SK-N-SH (cell line): ENCODE measurements at regions not wholly inside any gene's neighbourhood (a gene's known extent, or its start where the extent isn't known, plus 50 kb on each side); places are given as distances from the start of the nearest gene placed in this dataset.

ENCODE experiments used
- CTCF ChIA-PET: fragments of 300-600, 350-600 bp; formaldehyde crosslinking; extraction: SDS; loops from one replicate; lab custom pipeline; 2021; lab: Yijun Ruan, JAX
- POLR2A ChIA-PET: fragments of 350-600 bp; sonication (Branson Sonifier 250); formaldehyde crosslinking; extraction: SDS; loops from one replicate; lab custom pipeline; 2020; ENCODE audit warnings: antibody characterized with exemption, inconsistent platforms; lab: Yijun Ruan, JAX
- DNase-seq: peaks from one replicate; pipeline ENCODE4 v3.0.0; 2012
- H2AFZ ChIP-seq: fragments of 200-600 bp; sonication (generic); 2 replicates; pipeline ENCODE4 v1.8.1; 2016; ENCODE audit warnings: antibody characterized with exemption, mild to moderate bottlenecking, low read depth
- H3F3A ChIP-seq: fragments of 200-600 bp; sonication (generic); replicated peaks from 2 replicates; pipeline ENCODE3; 2016; ENCODE audit warnings: antibody characterized with exemption, mild to moderate bottlenecking; ENCODE audit not compliant: insufficient read depth
- H3K27ac ChIP-seq, 2 experiments: fragments of 200-500 bp in 1 of 2; fragments of 200-600 bp in 1 of 2; sonication (Bioruptor generic) in 1 of 2; sonication (generic), shearing (Covaris generic) in 1 of 2; 2 replicates each; pipeline versions ENCODE4 v1.5.1 to v1.6.1; 2014 to 2016; ENCODE audit warnings: low read depth in 2 of 2, inconsistent platforms in 1 of 2, low read length in 1 of 2, mild to moderate bottlenecking in 1 of 2, mixed read lengths in 1 of 2
- H3K27me3 ChIP-seq: fragments of 200-600 bp; sonication (generic), shearing (Covaris generic); 2 replicates; pipeline ENCODE4 v1.6.1; 2016; ENCODE audit warnings: mixed run types; ENCODE audit not compliant: insufficient read depth
- H3K36me3 ChIP-seq, 2 experiments: fragments of 200-500 bp in 1 of 2; fragments of 200-600 bp in 1 of 2; sonication (Bioruptor generic) in 1 of 2; sonication (generic) in 1 of 2; replicated peaks in 1 of 2; 2 replicates each; pipeline versions ENCODE3 to v1.5.1; 2014 to 2016; ENCODE audit warnings: low read length in 1 of 2, mild to moderate bottlenecking in 1 of 2; ENCODE audit not compliant: insufficient read depth in 2 of 2, control insufficient read depth in 1 of 2
- H3K4me1 ChIP-seq, 2 experiments: fragments of 200-500 bp in 1 of 2; fragments of 200-600 bp in 1 of 2; sonication (Bioruptor generic) in 1 of 2; sonication (generic), shearing (Covaris generic) in 1 of 2; 2 replicates each; pipeline versions ENCODE4 v1.5.1 to v1.6.1; 2014 to 2016; ENCODE audit warnings: low read depth in 1 of 2, low read length in 1 of 2, mixed run types in 1 of 2; ENCODE audit not compliant: insufficient read depth in 2 of 2, control insufficient read depth in 1 of 2
- H3K4me2 ChIP-seq: fragments of 200-600 bp; sonication (generic), shearing (Covaris generic); 2 replicates; pipeline ENCODE4 v1.6.1; 2017; ENCODE audit warnings: mixed run types
- H3K4me3 ChIP-seq, 2 experiments: fragments of 200-500 bp in 1 of 2; fragments of 200-600 bp in 1 of 2; sonication (Bioruptor generic) in 1 of 2; sonication (generic), shearing (Covaris generic) in 1 of 2; 2 replicates each; pipeline versions ENCODE4 v1.5.1 to v1.8.1; 2014 to 2016; ENCODE audit warnings: low read depth in 2 of 2, inconsistent platforms in 1 of 2, low read length in 1 of 2, mild to moderate bottlenecking in 1 of 2, mixed read lengths in 1 of 2, moderate library complexity in 1 of 2
- H3K79me2 ChIP-seq: fragments of 200-600 bp; sonication (generic); 2 replicates; pipeline ENCODE4 v1.8.1; 2017; ENCODE audit warnings: mild to moderate bottlenecking; ENCODE audit not compliant: insufficient read depth
- H3K9ac ChIP-seq: fragments of 200-600 bp; sonication (generic); 2 replicates; pipeline ENCODE4 v1.6.1; 2017; ENCODE audit warnings: mixed run types
- H3K9me2 ChIP-seq: fragments of 200-600 bp; sonication (generic); 2 replicates; pipeline ENCODE4 v1.6.1; 2017; ENCODE audit warnings: mixed run types
- H3K9me3 ChIP-seq: fragments of 200-600 bp; sonication (generic); 2 replicates; pipeline ENCODE4 v1.6.1; 2017; ENCODE audit warnings: mixed run types, mild to moderate bottlenecking, moderate library complexity
- H4K20me1 ChIP-seq: fragments of 200-600 bp; sonication (generic); 2 replicates; pipeline ENCODE4 v1.6.1; 2017; ENCODE audit warnings: mild to moderate bottlenecking, mixed run types; ENCODE audit not compliant: insufficient read depth
- CHD2 ChIP-seq: fragments of 150-350 bp; IDR thresholded peaks from 2 replicates; pipeline ENCODE4 v1.6.1; 2018; ENCODE audit warnings: low read length; ENCODE audit not compliant: partially characterized antibody
- FOSL2 ChIP-seq: IDR thresholded peaks from 2 replicates; pipeline ENCODE4 v1.4.0; 2012; ENCODE audit warnings: low read depth, mild to moderate bottlenecking, moderate library complexity, borderline replicate concordance
- FOXJ3 ChIP-seq: sonication (generic); formaldehyde crosslinking; IDR thresholded peaks from 2 replicates; pipeline ENCODE4 v1.5.1; 2020; ENCODE audit warnings: mild to moderate bottlenecking, missing genetic modification reagents
- FOXM1 ChIP-seq: IDR thresholded peaks from 2 replicates; pipeline ENCODE4 v1.4.0; 2012; ENCODE audit warnings: low read depth, mild to moderate bottlenecking
- IRF3 ChIP-seq: fragments of 150-350 bp; IDR thresholded peaks from 2 replicates; pipeline ENCODE4 v1.6.1; 2016; ENCODE audit warnings: mild to moderate bottlenecking, low read depth, low read length
- JUND ChIP-seq: IDR thresholded peaks from 2 replicates; pipeline ENCODE4 v1.4.0; 2012
- MEF2A ChIP-seq: IDR thresholded peaks from 2 replicates; pipeline ENCODE4 v1.4.0; 2012; ENCODE audit warnings: low read depth, borderline replicate concordance
- NFIC ChIP-seq: IDR thresholded peaks from 2 replicates; pipeline ENCODE4 v1.4.0; 2012; ENCODE audit warnings: borderline replicate concordance
- NRF1 ChIP-seq: IDR thresholded peaks from 2 replicates; pipeline ENCODE4 v1.6.1; 2012; ENCODE audit warnings: low read depth, mild to moderate bottlenecking, low read length
- PBX3 ChIP-seq: IDR thresholded peaks from 2 replicates; pipeline ENCODE4; 2012
- RCOR1 ChIP-seq: fragments of 150-350 bp; IDR thresholded peaks from 2 replicates; pipeline ENCODE4 v1.6.1; 2017; ENCODE audit warnings: antibody characterized with exemption, low read length
- SIN3A ChIP-seq: IDR thresholded peaks from 2 replicates; pipeline ENCODE4 v1.6.1; 2012; ENCODE audit warnings: low read depth, mild to moderate bottlenecking, low read length, moderate library complexity, borderline replicate concordance
- TAF1 ChIP-seq: IDR thresholded peaks from 2 replicates; pipeline ENCODE4 v1.6.1; 2012; ENCODE audit warnings: low read depth, mild to moderate bottlenecking, low read length, moderate library complexity, borderline replicate concordance
- USF2 ChIP-seq: fragments of 150-350 bp; IDR thresholded peaks from 2 replicates; pipeline ENCODE4 v1.6.1; 2017; ENCODE audit warnings: antibody characterized with exemption, low read length, low read depth, borderline replicate concordance
- YY1 ChIP-seq: IDR thresholded peaks from 2 replicates; pipeline ENCODE4 v1.4.0; 2012; ENCODE audit warnings: low read depth, mild to moderate bottlenecking
- WGBS: methylation state at CpG from one replicate; pipeline ENCODE4 v1.1.6; 2017; ENCODE audit warnings: low lambda C conversion rate; 5-methylcytosine and 5-hydroxymethylcytosine counted together
- TF ChIP-seq, protein P1 (sequence below): IDR thresholded peaks from 2 replicates; pipeline ENCODE4 v1.6.1; 2012; ENCODE audit warnings: mild to moderate bottlenecking, low read depth, low read length, moderate library complexity
- TF ChIP-seq, protein P2 (sequence below): IDR thresholded peaks from 2 replicates; pipeline ENCODE4 v1.4.0; 2012; ENCODE audit warnings: low read depth, borderline replicate concordance

GRCh38 chr21:9758141-9758540, 763.2 kb upstream of the TPTE start:
- no peak overlapping the region for H2AFZ ChIP-seq
- no peaks in the 10 kb centered on the region for H3F3A ChIP-seq
- no peaks in the 10 kb centered on the region for H4K20me1 ChIP-seq
- CTCF ChIA-PET: no interaction called here
- H3K27ac ChIP-seq: no peak overlapping the region
- H3K9me3 ChIP-seq: no peaks in the 10 kb centered on the region
- H3K9me2 ChIP-seq: no peaks in the 10 kb centered on the region
- H3K36me3 ChIP-seq: no peaks in the 10 kb centered on the region
- no peaks in the 10 kb centered on the region for H3K79me2 ChIP-seq
- no peak for DNase-seq
- no peak overlapping the region for H3K4me2 ChIP-seq
- TF ChIP-seq TAF1 (no peak), NFIC (no peak)
- TF ChIP-seq, protein P1, sequence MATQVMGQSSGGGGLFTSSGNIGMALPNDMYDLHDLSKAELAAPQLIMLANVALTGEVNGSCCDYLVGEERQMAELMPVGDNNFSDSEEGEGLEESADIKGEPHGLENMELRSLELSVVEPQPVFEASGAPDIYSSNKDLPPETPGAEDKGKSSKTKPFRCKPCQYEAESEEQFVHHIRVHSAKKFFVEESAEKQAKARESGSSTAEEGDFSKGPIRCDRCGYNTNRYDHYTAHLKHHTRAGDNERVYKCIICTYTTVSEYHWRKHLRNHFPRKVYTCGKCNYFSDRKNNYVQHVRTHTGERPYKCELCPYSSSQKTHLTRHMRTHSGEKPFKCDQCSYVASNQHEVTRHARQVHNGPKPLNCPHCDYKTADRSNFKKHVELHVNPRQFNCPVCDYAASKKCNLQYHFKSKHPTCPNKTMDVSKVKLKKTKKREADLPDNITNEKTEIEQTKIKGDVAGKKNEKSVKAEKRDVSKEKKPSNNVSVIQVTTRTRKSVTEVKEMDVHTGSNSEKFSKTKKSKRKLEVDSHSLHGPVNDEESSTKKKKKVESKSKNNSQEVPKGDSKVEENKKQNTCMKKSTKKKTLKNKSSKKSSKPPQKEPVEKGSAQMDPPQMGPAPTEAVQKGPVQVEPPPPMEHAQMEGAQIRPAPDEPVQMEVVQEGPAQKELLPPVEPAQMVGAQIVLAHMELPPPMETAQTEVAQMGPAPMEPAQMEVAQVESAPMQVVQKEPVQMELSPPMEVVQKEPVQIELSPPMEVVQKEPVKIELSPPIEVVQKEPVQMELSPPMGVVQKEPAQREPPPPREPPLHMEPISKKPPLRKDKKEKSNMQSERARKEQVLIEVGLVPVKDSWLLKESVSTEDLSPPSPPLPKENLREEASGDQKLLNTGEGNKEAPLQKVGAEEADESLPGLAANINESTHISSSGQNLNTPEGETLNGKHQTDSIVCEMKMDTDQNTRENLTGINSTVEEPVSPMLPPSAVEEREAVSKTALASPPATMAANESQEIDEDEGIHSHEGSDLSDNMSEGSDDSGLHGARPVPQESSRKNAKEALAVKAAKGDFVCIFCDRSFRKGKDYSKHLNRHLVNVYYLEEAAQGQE: no peak
- no peaks in the 10 kb centered on the region for H3K4me1 ChIP-seq
- no peak overlapping the region for H3K9ac ChIP-seq
- POLR2A ChIA-PET: no interaction called here
- WGBS: under 1% methylated on average over 6 of the region's 6 CpGs
- H3K4me3 ChIP-seq: no peak overlapping the region
- H3K27me3 ChIP-seq: peaks cover 57% of the 10 kb centered on the region

DNA sequence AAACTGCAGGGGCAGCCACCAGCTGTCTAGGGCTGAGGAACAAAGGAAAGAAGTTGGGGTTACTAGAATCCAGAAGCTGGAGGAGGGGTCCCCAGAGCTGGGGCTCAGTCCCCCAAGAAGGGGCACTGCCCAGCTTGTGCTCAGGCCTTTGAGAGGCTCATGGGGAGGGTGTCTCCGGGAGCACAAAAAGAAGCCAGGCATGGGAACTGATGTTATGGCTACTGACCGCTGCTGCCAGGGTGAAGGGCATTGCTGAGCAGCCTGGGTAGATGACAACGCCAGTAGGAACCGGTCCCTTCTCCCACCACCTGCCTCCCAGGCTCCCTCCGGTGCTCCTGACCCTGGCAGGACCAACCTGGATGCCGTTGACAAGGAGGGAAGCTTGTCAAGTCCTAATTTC, 762.5 kb upstream of the TPTE start:
- Histone ChIP-seq H3K79me2 (no peaks in the 10 kb centered on the region), H3K36me3 (no peaks in the 10 kb centered on the region), H3K9ac (no peak overlapping the region), H3K4me1 (no peaks in the 10 kb centered on the region), H3K9me3 (no peaks in the 10 kb centered on the region), H4K20me1 (no peaks in the 10 kb centered on the region), H3K4me2 (no peak overlapping the region), H2AFZ (no peak overlapping the region), H3F3A (no peaks in the 10 kb centered on the region), H3K9me2 (no peaks in the 10 kb centered on the region), H3K4me3 (no peak overlapping the region), H3K27me3 (peaks cover 56% of the 10 kb centered on the region), H3K27ac (no peak overlapping the region)
- no peak for DNase-seq
- POLR2A ChIA-PET: no interaction called here
- CTCF ChIA-PET: no interaction called here
- 0% methylated on average over 6 of the region's 6 CpGs for WGBS
- no peak for TF ChIP-seq USF2
- TF ChIP-seq MEF2A: no peak
- no peak for TF ChIP-seq CHD2
- TF ChIP-seq, protein P2, sequence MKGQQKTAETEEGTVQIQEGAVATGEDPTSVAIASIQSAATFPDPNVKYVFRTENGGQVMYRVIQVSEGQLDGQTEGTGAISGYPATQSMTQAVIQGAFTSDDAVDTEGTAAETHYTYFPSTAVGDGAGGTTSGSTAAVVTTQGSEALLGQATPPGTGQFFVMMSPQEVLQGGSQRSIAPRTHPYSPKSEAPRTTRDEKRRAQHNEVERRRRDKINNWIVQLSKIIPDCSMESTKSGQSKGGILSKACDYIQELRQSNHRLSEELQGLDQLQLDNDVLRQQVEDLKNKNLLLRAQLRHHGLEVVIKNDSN: no peak
- TF ChIP-seq SIN3A: no peak
- TF ChIP-seq FOXJ3 (CRISPR knock-in tag): no peak
- TF ChIP-seq FOXM1: no peak
- TF ChIP-seq PBX3: no peak
- no peak for TF ChIP-seq FOSL2
- TF ChIP-seq, protein P1: no peak
- no peak for TF ChIP-seq JUND
- TF ChIP-seq NRF1: no peak
- TF ChIP-seq RCOR1: no peak
- no peak for TF ChIP-seq YY1
- TF ChIP-seq IRF3: no peak
